ENCODE measurements at regions not wholly inside any gene's neighbourhood (a gene's known extent, or its start where the extent isn't known, plus 50 kb on each side); places are given as distances from the start of the nearest gene placed in this dataset.

DNA sequence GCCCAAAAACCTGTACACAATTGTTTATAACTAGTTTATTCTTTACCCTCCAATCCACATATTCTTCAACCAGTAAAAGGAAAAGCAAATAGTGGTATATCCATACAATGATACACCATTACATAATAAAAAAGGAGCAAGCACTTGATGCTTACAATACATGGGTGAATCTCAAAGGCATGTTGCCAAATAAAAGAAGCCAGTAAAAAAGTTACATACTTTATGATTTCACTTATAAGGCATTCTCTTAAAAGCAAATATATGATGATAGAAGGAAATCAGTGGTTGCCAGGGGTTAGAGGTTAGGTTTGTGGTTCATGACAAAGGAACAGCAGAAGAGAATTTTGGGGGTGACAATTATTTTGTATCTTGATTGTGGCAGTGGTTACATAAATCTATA lies 896.1 kb upstream of the LCORL start:
- H3K27ac Mint-ChIP-seq = no peak overlapping the region
- H3K4me3 Mint-ChIP-seq = no peak overlapping the region
- H3K27me3 Mint-ChIP-seq (ENCODE audit: low read depth) = no peaks in the 10 kb centered on the region
- H3K9me3 Mint-ChIP-seq = peaks cover 10% of the 10 kb centered on the region
- no peak for DNase-seq (ENCODE audit: low spot score in 2 of 2, unreplicated experiment in 2 of 2)
- peaks cover 3% of the 10 kb centered on the region for H3K4me1 Mint-ChIP-seq
- TF ChIP-seq CTCF (IDR thresholded peaks at IDR 0.05; ENCODE audit: unreplicated experiment) = no peak
- peaks cover 6% of the 10 kb centered on the region for H3K36me3 Mint-ChIP-seq

DNA sequence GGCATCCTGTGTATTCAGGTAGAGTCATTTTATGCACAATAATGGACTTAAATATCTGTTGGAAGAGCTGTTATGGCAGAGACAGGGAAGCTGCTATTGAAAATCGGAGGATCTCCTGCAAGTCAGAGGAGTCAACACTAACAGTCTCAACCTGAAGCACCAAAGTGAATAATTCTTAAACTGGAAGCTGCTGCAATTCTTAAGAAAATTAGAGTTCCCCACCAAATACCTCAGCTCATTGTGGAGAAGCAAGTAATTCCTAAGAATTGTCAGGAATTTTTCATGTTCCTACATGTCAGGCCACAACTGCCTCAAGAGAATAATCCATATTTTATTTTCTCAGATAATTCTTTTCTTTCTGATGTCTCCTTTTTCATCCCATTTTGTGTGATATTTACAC lies 892.6 kb upstream of the LCORL start:
- Mint-ChIP-seq H3K4me1 (no peaks in the 10 kb centered on the region), H3K4me3 (no peak overlapping the region)

GRCh38 chr4:18894928-18895327 lies 873.4 kb upstream of the LCORL start:
- Mint-ChIP-seq H3K27ac (no peak overlapping the region), H3K9me3 (no peaks in the 10 kb centered on the region), H3K4me3 (no peak overlapping the region), H3K27me3 (ENCODE audit: low read depth) (no peaks in the 10 kb centered on the region), H3K36me3 (no peaks in the 10 kb centered on the region), H3K4me1 (peaks cover 3% of the 10 kb centered on the region)
- TF ChIP-seq CTCF (IDR thresholded peaks at IDR 0.05; ENCODE audit: unreplicated experiment) = no peak
- DNase-seq (ENCODE audit: low spot score in 2 of 2, unreplicated experiment in 2 of 2) = no peak

More for the DNA sequence above, 892.6 kb upstream of the LCORL start:
- Mint-ChIP-seq H3K36me3 (peaks cover 12% of the 10 kb centered on the region), H3K27ac (no peak overlapping the region), H3K9me3 (peaks cover 27% of the 10 kb centered on the region), H3K27me3 (ENCODE audit: low read depth) (no peaks in the 10 kb centered on the region)
- no peak for TF ChIP-seq CTCF (IDR thresholded peaks at IDR 0.05; ENCODE audit: unreplicated experiment)
- no peak for DNase-seq (ENCODE audit: low spot score in 2 of 2, unreplicated experiment in 2 of 2)

DNA sequence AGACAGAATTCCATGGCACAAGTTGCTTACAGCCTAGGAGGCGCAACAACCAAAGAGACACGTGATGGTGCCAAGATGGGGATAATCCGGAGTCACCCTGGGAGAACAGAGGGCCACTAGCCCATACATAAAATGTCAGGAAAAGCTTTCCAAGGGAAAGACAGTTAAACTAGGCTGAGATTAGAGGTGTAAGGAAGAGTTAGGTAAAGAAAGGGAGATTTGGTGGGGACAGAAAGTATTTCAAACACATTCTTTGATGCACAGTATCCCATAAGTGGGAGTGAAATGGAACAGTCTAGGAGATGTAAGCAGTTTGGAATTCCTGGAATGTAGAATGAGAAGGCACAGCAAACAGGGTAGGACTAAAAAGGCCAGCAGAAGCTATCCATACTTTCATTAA lies 860.9 kb upstream of the LCORL start:
- H3K36me3 Mint-ChIP-seq = no peaks in the 10 kb centered on the region
- no peak overlapping the region for H3K4me3 Mint-ChIP-seq
- H3K9me3 Mint-ChIP-seq = no peaks in the 10 kb centered on the region
- no peak for TF ChIP-seq CTCF (IDR thresholded peaks at IDR 0.05; ENCODE audit: unreplicated experiment)
- H3K4me1 Mint-ChIP-seq = peaks cover 21% of the 10 kb centered on the region
- DNase-seq (ENCODE audit: low spot score in 2 of 2, unreplicated experiment in 2 of 2) = no peak
- no peaks in the 10 kb centered on the region for H3K27me3 Mint-ChIP-seq (ENCODE audit: low read depth)
- peak overlapping the region; percentile 94 for H3K27ac Mint-ChIP-seq

DNA sequence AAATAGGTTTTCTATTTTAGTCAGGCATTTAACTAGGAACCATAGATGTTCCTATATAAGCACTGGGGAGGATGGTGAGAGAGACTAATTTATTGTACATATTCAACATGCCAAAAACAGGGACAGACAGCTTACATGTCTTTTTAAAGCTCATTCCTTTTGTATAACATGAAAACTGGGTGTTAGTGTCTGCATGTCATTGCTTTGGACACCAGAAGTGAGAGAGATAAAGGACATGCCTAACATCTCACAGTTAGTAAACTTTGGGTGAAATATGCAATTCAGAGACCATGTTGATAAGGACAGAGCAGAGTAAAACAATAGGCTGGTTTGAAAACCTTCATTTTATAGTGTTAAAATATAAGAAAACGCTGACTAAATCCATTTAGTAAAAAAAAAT lies 860.0 kb upstream of the LCORL start:
- H3K36me3 Mint-ChIP-seq = peaks cover 5% of the 10 kb centered on the region
- no peak for DNase-seq (ENCODE audit: low spot score in 2 of 2, unreplicated experiment in 2 of 2)
- peaks cover 21% of the 10 kb centered on the region for H3K4me1 Mint-ChIP-seq
- H3K9me3 Mint-ChIP-seq = peaks cover 6% of the 10 kb centered on the region
- no peaks in the 10 kb centered on the region for H3K27me3 Mint-ChIP-seq (ENCODE audit: low read depth)
- H3K4me3 Mint-ChIP-seq = no peak overlapping the region
- peak overlapping the region; percentile 69 for H3K27ac Mint-ChIP-seq
- no peak for TF ChIP-seq CTCF (IDR thresholded peaks at IDR 0.05; ENCODE audit: unreplicated experiment)

GRCh38 chr4:18880871-18881270 lies 859.3 kb upstream of the LCORL start:
- no peaks in the 10 kb centered on the region for H3K27me3 Mint-ChIP-seq (ENCODE audit: low read depth)
- no peak overlapping the region for H3K4me3 Mint-ChIP-seq
- H3K36me3 Mint-ChIP-seq = peaks cover 5% of the 10 kb centered on the region
- peaks cover 6% of the 10 kb centered on the region for H3K9me3 Mint-ChIP-seq
- DNase-seq (ENCODE audit: low spot score in 2 of 2, unreplicated experiment in 2 of 2) = no peak
- TF ChIP-seq CTCF (IDR thresholded peaks at IDR 0.05; ENCODE audit: unreplicated experiment) = no peak
- peak overlapping the region; percentile 63 for H3K27ac Mint-ChIP-seq
- H3K4me1 Mint-ChIP-seq = peaks cover 21% of the 10 kb centered on the region
